ENCODE measurements at regions not wholly inside any gene's neighbourhood (a gene's known extent, or its start where the extent isn't known, plus 50 kb on each side); places are given as distances from the start of the nearest gene placed in this dataset.

DNA sequence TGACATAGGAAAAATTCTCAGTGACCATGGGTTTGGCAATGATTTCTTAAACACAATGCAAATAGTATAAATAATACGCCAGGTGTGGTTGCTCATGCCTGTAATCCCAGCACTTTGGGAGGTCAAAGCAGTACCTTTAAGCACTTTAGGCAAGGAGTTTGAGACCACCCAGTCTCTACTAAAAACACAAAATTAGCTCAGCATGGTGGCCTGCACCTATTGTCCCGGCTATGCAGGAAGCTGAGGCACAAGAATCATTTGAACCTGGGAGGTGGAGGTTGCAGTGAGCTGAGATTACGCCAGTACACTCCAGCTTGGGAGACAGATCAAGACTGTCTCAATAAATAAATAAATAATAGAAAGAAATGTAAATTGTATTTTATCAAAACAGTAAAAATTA, 356.5 kb upstream of the SLITRK6 start:
- no peak for DNase-seq (ENCODE audit: low read depth, low spot score)
- no peaks in the 10 kb centered on the region for H3K4me1 ChIP-seq (ENCODE audit: insufficient read depth, insufficient read length)
- TF ChIP-seq SUZ12 (IDR thresholded peaks at IDR 0.05; ENCODE audit: extremely low read depth, insufficient read depth, insufficient read length) = no peak
- no peak for TF ChIP-seq YY1 (IDR thresholded peaks at IDR 0.05; ENCODE audit: insufficient read depth, insufficient read length)
- no peak for TF ChIP-seq ZNF274 (IDR thresholded peaks at IDR 0.05; ENCODE audit: low read depth, low read length)
- no peak overlapping the region for H3K9ac ChIP-seq (ENCODE audit: insufficient read length, low read depth)
- H3K4me3 ChIP-seq (ENCODE audit: insufficient read length, low read depth) = no peak overlapping the region
- no peaks in the 10 kb centered on the region for H3K9me3 ChIP-seq (ENCODE audit: insufficient read depth, low read length)
- H3K36me3 ChIP-seq (ENCODE audit: insufficient read depth, insufficient read length, low read length) = no peaks in the 10 kb centered on the region
- no peaks in the 10 kb centered on the region for H3K27me3 ChIP-seq (ENCODE audit: insufficient read depth, insufficient read length)

DNA sequence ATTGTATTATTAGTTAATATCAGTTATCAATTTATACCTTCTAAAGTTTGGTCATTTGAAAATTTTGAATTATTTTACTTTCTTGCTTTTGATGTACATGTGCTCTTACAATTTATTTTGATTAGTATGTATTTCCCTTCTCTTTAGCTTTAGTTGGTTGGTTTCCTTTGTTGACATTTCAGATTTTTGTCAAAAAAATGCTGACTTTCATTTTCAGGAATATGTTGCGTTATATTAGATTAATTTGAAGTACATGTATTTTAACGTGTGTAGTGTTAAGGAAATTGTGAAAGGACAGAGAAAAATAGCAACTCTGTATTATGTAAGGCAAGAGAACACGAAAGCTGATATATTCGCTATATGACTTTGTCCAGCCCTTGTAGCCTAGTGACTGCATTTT, 342.9 kb upstream of the SLITRK6 start:
- TF ChIP-seq YY1 (IDR thresholded peaks at IDR 0.05; ENCODE audit: insufficient read depth, insufficient read length) (no peak), ZNF274 (IDR thresholded peaks at IDR 0.05; ENCODE audit: low read depth, low read length) (no peak), SUZ12 (IDR thresholded peaks at IDR 0.05; ENCODE audit: extremely low read depth, insufficient read depth, insufficient read length) (no peak)
- no peak overlapping the region for H3K9ac ChIP-seq (ENCODE audit: insufficient read length, low read depth)
- DNase-seq (ENCODE audit: low read depth, low spot score) = no peak
- no peaks in the 10 kb centered on the region for H3K4me1 ChIP-seq (ENCODE audit: insufficient read depth, insufficient read length)
- no peaks in the 10 kb centered on the region for H3K36me3 ChIP-seq (ENCODE audit: insufficient read depth, insufficient read length, low read length)
- H3K27me3 ChIP-seq (ENCODE audit: insufficient read depth, insufficient read length) = no peaks in the 10 kb centered on the region
- H3K4me3 ChIP-seq (ENCODE audit: insufficient read length, low read depth) = no peak overlapping the region
- H3K9me3 ChIP-seq (ENCODE audit: insufficient read depth, low read length) = no peaks in the 10 kb centered on the region

DNA sequence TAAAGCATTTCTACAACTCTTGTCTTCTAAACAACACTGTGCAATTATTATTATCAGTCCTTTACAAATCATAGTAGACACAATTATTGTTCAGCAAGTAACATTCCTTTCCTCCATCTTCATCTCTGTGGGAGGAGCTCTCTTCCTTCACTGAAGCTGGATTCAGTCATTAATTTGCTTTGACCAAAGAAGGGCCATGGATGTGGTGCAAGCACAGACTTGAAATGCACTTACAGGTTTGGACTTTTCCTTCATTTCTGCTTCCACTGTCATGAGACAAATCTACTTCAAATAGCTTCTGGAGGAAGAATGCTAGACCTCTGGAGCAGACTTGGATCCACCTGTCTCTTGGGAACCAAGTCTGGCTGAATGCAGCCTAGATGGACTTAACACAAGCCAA, 336.6 kb upstream of the SLITRK6 start:
- no peaks in the 10 kb centered on the region for H3K36me3 ChIP-seq (ENCODE audit: insufficient read depth, insufficient read length, low read length)
- TF ChIP-seq YY1 (IDR thresholded peaks at IDR 0.05; ENCODE audit: insufficient read depth, insufficient read length) = no peak
- TF ChIP-seq ZNF274 (IDR thresholded peaks at IDR 0.05; ENCODE audit: low read depth, low read length) = no peak
- no peak for TF ChIP-seq SUZ12 (IDR thresholded peaks at IDR 0.05; ENCODE audit: extremely low read depth, insufficient read depth, insufficient read length)
- no peak overlapping the region for H3K9ac ChIP-seq (ENCODE audit: insufficient read length, low read depth)
- H3K9me3 ChIP-seq (ENCODE audit: insufficient read depth, low read length) = no peaks in the 10 kb centered on the region
- no peaks in the 10 kb centered on the region for H3K27me3 ChIP-seq (ENCODE audit: insufficient read depth, insufficient read length)
- no peak overlapping the region for H3K4me3 ChIP-seq (ENCODE audit: insufficient read length, low read depth)
- H3K4me1 ChIP-seq (ENCODE audit: insufficient read depth, insufficient read length) = no peaks in the 10 kb centered on the region
- DNase-seq (ENCODE audit: low read depth, low spot score) = no peak

- H3K9ac ChIP-seq (ENCODE audit: insufficient read length, low read depth) = no peak overlapping the region
- no peak for DNase-seq (ENCODE audit: low read depth, low spot score)
- no peaks in the 10 kb centered on the region for H3K36me3 ChIP-seq (ENCODE audit: insufficient read depth, insufficient read length, low read length)
- H3K27me3 ChIP-seq (ENCODE audit: insufficient read depth, insufficient read length) = no peaks in the 10 kb centered on the region
- H3K9me3 ChIP-seq (ENCODE audit: insufficient read depth, low read length) = no peaks in the 10 kb centered on the region
- H3K4me1 ChIP-seq (ENCODE audit: insufficient read depth, insufficient read length) = no peaks in the 10 kb centered on the region
- TF ChIP-seq ZNF274 (IDR thresholded peaks at IDR 0.05; ENCODE audit: low read depth, low read length) = no peak
- H3K4me3 ChIP-seq (ENCODE audit: insufficient read length, low read depth) = no peak overlapping the region
Measured at GRCh38 chr13:86121881-86122280, 322.7 kb upstream of the SLITRK6 start.

DNA sequence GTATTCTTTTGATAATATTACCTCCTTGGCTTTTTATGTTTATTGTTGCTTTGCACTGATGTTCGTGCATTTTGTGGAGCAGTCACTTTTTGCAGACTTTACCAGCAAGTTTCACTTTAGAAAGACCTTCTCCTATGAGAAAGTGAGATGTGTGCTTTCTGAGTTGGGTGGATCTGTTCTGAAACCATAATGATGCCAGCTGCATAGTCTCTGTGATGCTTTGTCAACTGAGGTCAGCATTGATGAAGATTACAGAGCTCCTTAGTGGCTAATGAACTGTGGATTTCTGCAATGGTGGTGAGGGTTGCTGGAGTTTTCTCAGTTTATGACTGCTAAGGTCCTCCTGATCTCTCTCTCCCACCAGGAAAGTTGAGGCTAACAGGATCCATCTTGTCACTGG, 309.9 kb upstream of the SLITRK6 start:
- Histone ChIP-seq H3K36me3 (ENCODE audit: insufficient read depth, insufficient read length, low read length) (no peaks in the 10 kb centered on the region), H3K4me1 (ENCODE audit: insufficient read depth, insufficient read length) (no peaks in the 10 kb centered on the region), H3K9ac (ENCODE audit: insufficient read length, low read depth) (no peak overlapping the region), H3K4me3 (ENCODE audit: insufficient read length, low read depth) (no peak overlapping the region), H3K9me3 (ENCODE audit: insufficient read depth, low read length) (no peaks in the 10 kb centered on the region), H3K27me3 (ENCODE audit: insufficient read depth, insufficient read length) (no peaks in the 10 kb centered on the region)
- DNase-seq (ENCODE audit: low read depth, low spot score) = no peak
- no peak for TF ChIP-seq ZNF274 (IDR thresholded peaks at IDR 0.05; ENCODE audit: low read depth, low read length)
- TF ChIP-seq YY1 (IDR thresholded peaks at IDR 0.05; ENCODE audit: insufficient read depth, insufficient read length) = no peak
- TF ChIP-seq SUZ12 (IDR thresholded peaks at IDR 0.05; ENCODE audit: extremely low read depth, insufficient read depth, insufficient read length) = no peak

DNA sequence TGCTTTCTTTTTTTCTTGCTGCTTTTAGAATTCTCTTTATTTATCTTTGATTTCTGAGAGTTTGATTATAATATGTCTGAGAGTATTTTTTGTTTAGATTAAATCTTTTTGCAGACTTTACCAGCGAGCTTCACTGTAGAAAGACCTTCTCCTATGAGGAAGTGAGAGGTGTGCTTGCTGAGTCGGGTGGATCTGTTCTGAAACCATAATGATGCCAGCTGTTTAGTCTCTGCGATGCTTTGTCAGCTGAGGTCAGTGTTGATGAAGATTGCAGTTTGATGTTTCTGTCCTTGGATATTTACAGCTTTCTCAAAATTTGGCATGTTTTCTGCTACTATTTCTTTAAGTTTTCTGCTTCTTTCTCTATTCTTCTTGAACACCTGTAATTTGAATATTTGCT, 309.1 kb upstream of the SLITRK6 start:
- no peak for DNase-seq (ENCODE audit: low read depth, low spot score)
- no peaks in the 10 kb centered on the region for H3K36me3 ChIP-seq (ENCODE audit: insufficient read depth, insufficient read length, low read length)
- H3K9ac ChIP-seq (ENCODE audit: insufficient read length, low read depth) = no peak overlapping the region
- H3K4me1 ChIP-seq (ENCODE audit: insufficient read depth, insufficient read length) = no peaks in the 10 kb centered on the region
- no peaks in the 10 kb centered on the region for H3K27me3 ChIP-seq (ENCODE audit: insufficient read depth, insufficient read length)
- no peak overlapping the region for H3K4me3 ChIP-seq (ENCODE audit: insufficient read length, low read depth)
- H3K9me3 ChIP-seq (ENCODE audit: insufficient read depth, low read length) = no peaks in the 10 kb centered on the region
- TF ChIP-seq SUZ12 (IDR thresholded peaks at IDR 0.05; ENCODE audit: extremely low read depth, insufficient read depth, insufficient read length) = no peak
- TF ChIP-seq ZNF274 (IDR thresholded peaks at IDR 0.05; ENCODE audit: low read depth, low read length) = no peak
- no peak for TF ChIP-seq YY1 (IDR thresholded peaks at IDR 0.05; ENCODE audit: insufficient read depth, insufficient read length)

DNA sequence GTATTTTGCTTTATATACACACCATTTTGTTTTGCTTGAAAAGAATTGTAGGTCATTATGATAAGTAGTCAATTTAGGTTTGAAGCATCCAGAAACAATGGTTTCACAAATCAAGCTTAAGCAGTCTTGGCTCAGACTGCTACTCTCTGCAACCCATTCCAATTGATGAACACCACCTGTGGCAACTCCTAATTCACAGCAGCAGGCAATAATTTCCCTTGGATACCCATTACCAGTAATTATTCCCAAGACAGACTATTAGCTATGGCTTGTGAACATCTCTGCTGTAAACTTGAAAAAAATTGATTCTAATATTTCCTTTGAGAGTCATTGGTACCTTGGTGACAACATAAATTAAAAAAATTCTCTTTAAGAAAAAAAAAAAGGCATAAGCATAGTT, 299.3 kb upstream of the SLITRK6 start:
- no peak for DNase-seq (ENCODE audit: low read depth, low spot score)
- H3K9ac ChIP-seq (ENCODE audit: insufficient read length, low read depth) = no peak overlapping the region
- no peaks in the 10 kb centered on the region for H3K9me3 ChIP-seq (ENCODE audit: insufficient read depth, low read length)
- TF ChIP-seq ZNF274 (IDR thresholded peaks at IDR 0.05; ENCODE audit: low read depth, low read length) (no peak), SUZ12 (IDR thresholded peaks at IDR 0.05; ENCODE audit: extremely low read depth, insufficient read depth, insufficient read length) (no peak), YY1 (IDR thresholded peaks at IDR 0.05; ENCODE audit: insufficient read depth, insufficient read length) (no peak)
- no peaks in the 10 kb centered on the region for H3K4me1 ChIP-seq (ENCODE audit: insufficient read depth, insufficient read length)
- no peak overlapping the region for H3K4me3 ChIP-seq (ENCODE audit: insufficient read length, low read depth)
- H3K27me3 ChIP-seq (ENCODE audit: insufficient read depth, insufficient read length) = no peaks in the 10 kb centered on the region
- no peaks in the 10 kb centered on the region for H3K36me3 ChIP-seq (ENCODE audit: insufficient read depth, insufficient read length, low read length)

DNA sequence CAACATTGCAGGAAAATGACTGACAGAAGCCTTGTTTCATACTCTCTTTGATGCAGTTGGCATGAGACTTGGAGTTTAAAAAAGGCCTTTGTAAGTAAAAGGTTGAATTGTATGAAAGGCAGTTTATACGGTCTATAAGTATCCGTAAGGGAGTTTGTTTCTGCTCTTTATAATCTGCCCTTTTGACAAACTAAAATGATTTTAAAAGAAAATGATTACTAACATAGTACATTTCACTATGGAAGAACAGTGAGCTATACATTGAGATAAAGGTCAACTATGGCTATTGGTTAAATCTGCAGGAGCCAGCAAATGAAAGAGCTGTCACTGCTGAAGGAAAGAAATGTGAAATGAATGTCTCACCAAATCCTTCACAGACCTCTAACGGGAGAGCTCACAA, 296.1 kb upstream of the SLITRK6 start:
- H3K4me3 ChIP-seq (ENCODE audit: insufficient read length, low read depth) = no peak overlapping the region
- H3K27me3 ChIP-seq (ENCODE audit: insufficient read depth, insufficient read length) = no peaks in the 10 kb centered on the region
- H3K9me3 ChIP-seq (ENCODE audit: insufficient read depth, low read length) = no peaks in the 10 kb centered on the region
- H3K9ac ChIP-seq (ENCODE audit: insufficient read length, low read depth) = no peak overlapping the region
- TF ChIP-seq SUZ12 (IDR thresholded peaks at IDR 0.05; ENCODE audit: extremely low read depth, insufficient read depth, insufficient read length) (no peak), YY1 (IDR thresholded peaks at IDR 0.05; ENCODE audit: insufficient read depth, insufficient read length) (no peak), ZNF274 (IDR thresholded peaks at IDR 0.05; ENCODE audit: low read depth, low read length) (no peak)
- no peaks in the 10 kb centered on the region for H3K4me1 ChIP-seq (ENCODE audit: insufficient read depth, insufficient read length)
- H3K36me3 ChIP-seq (ENCODE audit: insufficient read depth, insufficient read length, low read length) = no peaks in the 10 kb centered on the region
- DNase-seq (ENCODE audit: low read depth, low spot score) = no peak

Data from NT2/D1 (cell line).